ENCODE measurements at regions not wholly inside any gene's neighbourhood (a gene's known extent, or its start where the extent isn't known, plus 50 kb on each side); places are given as distances from the start of the nearest gene placed in this dataset.

DNA sequence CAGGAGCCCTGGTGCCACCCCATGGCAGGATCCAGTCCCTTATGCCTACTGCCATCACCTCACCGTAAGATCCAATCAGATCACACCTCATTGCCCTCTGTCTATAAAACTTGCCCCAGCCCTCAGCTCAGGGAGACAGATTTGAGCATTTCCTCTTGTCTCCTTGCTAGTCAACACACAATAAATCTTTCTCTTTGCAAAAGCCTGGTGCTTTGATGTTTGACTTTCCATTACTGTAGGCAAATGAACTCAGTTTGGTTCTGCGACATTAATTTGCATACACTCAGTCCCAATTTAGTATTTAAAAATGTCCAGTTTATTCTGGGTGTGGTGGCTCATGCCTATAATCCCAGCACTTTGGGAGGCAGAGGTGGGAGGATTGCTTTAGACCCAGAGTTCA, 188.4 kb downstream of the AEBP2 start:
- DNase-seq: no peak

DNA sequence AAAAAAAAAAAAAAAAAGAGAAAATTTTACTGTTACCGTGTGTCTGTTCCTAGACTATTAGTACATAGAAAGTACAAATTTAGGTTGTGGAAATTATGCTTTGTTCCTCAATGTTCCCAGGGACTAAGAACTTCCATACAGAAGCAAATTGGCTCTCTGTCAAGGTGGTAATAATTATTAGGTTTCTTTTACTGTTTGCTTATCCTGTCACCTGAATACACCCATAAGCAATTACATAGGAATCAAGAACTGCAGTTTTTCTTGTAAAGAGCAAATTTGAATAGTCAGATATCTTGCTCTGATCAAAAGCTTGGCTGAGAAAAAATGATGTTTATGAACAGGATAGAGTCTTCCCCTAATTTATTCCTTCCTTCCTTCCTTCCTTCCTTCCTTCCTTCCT, 191.2 kb downstream of the AEBP2 start:
- no peak for DNase-seq

DNA sequence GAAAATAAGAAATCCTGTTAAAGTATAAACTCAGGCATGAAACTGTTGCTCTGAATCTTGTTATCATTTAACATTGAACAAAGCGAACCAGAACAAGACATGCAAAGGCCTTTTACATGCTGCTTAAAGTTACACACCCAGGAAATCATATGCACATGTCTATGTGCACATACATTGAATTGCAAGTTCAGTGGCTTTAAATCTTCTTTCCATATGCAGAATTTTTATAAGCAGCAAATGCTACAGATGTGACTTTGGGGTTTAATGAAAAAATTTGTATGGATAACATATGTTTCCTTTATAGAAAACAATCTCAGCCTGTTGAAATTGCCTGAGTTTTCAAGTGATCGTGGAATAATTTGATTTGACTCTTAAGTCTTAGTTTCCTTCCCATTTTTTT, 193.9 kb downstream of the AEBP2 start:
- no peak for DNase-seq

DNA sequence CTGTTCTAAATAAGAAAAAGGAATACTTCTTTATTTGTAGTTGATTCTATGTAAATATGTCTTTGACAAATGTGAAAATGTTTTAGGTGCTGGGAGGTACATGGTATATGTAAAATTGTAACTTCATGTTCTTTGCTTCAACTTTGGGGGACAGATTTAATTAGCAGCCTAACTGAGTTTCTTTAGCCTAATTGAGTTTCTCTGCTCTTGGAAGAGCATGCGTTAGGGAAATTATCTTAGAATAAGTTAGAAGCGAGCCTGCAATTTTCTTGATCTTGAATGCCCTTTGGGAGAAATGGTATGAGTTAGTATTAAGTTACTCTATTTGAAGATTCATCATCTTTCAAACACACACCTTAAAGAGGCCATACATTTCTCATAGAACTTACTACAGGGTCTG, 194.3 kb downstream of the AEBP2 start:
- no peak for DNase-seq

DNA sequence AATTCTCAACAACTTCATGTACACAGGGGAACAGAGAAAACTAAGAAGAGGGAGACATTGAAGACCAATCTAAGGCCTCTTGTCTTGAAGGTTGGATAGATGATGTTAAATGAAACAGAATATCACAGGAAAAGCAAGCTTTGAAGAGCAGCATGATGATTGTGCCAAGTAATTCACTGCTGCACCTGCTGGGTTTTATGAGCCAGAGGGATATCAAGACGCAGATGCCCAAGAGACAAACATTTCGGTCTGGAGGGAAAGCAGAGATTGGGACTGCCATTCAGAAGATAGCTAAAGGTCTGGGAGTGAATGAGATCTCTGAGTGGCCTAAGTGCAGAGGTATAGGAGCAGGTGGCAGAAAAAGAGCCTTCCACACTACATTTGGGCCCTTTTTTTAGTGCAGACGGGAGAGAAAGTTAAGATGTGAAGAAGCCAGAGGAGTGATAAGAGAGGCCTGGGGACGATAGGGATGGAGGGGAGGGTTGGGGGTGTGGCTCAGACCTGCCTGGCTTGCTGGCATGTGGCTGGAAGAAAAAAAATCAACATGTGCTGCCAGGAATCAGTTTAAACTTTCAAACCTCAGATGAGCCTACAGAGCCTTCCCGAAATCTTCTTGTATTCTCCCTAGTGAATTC, 200.6 kb downstream of the AEBP2 start:
- no peak for DNase-seq

DNA sequence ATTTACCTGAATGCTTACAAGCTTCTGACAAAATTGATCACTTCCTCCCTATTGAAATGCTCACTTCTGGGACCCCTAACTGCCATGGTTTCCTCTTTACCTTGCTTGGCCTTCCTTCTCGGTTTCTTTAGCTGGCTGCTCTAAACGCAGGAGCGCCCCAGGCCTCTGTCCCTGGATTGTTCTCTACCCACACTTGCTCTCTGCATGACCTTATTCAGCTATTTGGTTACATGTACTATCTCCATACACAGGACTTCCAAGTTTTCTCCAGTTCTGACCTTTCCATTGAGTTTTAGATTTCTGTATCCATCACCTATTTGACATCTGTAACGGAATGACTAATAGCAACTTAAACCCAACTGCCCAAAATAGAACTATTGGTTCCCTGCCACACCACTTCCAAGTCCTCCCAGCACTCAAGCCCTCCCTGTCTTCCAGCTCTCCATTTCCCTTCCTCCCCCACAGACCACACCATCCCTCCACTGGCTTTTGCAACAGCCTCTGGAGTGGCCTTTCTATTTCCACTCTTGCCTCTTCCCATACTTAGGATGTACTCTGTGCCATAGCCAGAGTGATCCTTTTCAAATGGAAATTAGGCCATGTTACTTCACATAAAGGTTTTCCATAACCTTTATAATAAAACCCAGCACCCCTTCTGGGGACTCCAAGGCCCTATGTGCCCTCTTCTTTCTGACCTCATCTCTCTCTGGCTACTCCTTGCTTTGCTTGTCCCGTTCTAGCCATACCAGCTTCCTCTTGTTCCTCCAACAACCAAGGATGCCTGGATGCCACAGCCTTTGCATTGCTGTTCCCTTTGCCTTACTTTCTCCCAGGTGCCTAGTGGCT, 202.2 kb downstream of the AEBP2 start:
- DNase-seq: no peak

DNA sequence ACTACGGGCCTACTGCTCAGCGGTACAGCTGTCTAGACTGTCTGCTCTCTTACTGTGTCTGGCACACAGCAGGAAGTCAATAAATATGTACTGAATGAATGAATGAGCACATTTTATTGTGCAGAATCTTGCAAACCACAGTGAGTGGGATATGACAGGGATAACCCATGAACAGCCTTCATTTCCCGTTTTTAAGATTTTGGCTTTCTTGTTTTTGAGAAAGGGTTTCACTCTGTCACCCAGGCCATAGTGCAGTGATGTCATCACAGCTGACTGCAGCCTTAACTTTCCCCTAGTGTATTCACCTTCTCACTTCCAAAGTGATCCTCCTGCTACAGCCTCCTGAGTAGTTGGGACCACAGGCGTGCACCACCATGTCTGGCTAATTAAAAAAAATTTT, 203.1 kb downstream of the AEBP2 start:
- DNase-seq: no peak

DNA sequence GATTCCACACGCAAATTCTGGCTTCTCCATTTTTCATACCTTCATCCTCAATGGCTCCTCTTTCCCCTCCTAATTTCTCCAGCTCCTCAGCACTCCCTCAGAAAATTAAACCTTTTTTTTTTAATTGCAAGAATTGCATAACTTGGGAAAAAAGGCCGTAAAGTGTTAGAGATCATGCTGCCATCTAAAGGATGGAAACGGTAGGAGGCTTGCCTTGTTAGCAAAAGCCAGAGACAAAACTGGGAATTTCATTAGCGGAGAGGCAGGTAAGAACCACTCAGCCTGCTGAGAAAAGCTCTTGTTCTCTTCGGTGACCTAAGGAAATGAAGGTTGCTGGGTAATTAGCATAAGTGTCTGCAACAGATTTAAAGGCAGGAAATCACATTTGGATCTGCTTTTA, 204.3 kb downstream of the AEBP2 start:
- no peak for DNase-seq

DNA sequence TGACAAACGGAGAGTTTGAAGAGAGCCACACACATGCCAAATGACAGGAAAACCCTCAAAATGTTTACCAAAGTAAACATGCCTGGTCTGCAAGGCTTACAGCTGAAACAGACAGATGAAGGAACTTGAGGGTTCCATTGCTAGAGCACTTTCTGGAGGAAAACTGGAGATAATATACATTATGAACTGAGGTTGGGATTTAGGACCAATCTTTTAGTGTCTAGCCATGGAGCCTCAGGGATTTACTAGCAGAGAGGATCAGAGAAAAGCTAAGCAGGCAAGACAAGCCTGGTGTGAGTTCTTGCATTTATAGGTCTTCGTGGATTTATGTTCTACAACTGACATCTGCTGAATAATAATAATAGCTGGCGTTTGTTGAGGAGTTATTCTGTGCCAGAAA, 205.3 kb downstream of the AEBP2 start:
- DNase-seq: no peak

DNA sequence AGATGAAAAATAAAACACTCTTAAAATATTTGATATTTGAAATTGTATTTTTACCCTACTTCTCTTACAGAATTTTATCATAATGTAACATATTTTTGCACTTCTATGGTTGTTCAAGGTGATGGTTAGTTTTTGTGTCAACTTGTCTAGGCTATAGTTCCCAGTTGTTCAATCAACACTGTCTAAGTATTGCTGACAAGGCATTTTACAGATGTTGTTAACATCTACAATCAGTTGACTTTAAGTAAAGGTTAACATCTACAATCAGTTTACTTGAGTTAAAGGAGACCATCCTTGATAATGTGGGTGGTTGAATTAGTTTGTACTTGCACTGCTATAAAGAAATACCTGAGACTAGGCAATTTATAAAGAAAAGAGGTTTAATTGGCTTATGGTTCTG, 206.5 kb downstream of the AEBP2 start:
- DNase-seq: no peak

DNA sequence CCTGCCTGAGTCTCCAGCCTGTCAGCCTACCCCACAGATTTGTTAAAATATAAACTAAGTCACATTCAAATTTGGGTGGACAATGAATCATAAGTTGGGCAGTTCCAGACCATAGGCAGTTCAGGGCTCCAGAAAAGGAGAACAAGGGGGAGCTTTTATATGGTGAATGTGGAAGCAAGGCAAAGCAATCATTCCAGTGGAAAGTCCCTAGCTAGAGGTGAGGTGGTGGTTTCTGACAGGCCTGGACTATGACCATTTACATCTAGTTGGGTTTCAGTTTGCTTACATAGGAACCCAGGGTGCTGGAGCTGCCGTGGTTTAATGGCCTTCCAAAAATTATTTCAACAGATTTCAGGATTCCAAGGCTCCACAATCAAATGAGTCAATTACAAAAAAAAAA, 207.3 kb downstream of the AEBP2 start:
- DNase-seq: no peak

DNA sequence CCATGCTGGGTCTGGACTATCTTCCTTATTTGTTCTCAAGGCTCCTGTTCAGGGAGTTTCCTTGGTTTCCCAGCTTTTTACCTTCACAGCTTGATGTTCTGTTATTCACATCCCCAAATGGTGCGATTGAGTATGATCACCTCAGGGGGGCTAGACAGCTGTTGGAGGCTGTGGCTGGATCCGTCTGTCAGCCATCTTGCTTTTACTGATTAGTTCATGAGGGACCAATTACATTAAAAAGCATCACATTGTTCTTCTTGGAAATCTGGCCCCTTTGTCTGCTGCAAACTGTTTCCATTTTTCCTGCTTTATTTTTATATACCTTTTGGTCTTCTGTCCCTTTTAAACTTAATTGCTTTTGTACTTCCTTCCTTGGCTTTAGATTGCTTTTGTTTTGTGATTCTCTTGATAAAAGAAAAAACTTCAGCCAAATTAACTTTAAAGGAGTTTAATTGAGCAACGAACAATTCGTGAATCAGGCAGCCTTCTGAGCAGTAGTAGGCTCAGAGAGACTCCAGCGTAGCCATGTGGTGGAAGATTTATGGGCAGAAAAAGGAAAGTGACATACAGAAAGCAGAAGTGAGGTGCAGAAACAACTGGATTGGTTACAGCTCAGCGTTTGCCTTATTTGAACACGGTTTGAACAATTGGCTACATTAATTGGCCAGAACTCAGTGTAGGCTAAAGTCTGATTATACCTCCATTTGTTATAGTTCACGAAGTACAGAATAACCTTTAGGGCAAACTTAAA, 208.7 kb downstream of the AEBP2 start:
- no peak for DNase-seq

DNA sequence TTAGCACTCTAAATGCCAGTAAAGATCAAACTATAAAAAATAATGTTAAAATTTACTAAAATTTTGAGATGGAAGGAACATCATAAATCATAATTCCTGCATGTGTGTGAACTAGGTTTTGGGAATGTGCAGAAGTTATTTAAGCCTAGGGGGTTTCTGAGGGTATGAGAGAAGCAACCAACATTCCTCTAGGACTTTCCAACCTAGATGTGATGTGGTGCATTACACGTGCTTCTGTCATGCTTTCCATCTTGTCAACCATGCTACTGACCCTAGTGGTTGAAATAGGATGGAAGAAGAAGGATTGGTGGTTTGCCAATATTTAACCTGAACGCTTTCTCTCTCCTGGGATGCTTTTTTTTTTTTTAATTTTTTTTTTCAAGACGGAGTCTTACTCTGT, 209.3 kb downstream of the AEBP2 start:
- DNase-seq: no peak

DNA sequence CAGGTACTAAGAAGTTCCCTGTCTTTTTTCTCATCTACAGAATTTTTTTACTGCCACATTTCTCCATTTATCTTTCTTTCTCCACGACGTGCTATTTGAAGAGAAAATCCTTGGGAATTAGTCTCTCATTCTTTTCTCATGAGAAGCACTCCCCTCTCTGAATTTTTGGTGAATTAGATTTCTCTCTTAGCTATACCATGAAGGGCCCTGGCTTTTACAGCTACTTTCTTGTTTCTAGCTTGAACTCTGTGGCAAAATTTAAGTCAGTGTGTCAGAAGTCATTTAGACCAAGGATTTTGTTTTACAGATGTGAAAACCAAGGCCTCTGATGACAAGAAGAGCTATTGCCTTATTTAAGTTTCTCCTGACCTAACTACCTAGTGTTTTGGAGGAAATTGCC, 213.1 kb downstream of the AEBP2 start:
- DNase-seq: no peak

DNA sequence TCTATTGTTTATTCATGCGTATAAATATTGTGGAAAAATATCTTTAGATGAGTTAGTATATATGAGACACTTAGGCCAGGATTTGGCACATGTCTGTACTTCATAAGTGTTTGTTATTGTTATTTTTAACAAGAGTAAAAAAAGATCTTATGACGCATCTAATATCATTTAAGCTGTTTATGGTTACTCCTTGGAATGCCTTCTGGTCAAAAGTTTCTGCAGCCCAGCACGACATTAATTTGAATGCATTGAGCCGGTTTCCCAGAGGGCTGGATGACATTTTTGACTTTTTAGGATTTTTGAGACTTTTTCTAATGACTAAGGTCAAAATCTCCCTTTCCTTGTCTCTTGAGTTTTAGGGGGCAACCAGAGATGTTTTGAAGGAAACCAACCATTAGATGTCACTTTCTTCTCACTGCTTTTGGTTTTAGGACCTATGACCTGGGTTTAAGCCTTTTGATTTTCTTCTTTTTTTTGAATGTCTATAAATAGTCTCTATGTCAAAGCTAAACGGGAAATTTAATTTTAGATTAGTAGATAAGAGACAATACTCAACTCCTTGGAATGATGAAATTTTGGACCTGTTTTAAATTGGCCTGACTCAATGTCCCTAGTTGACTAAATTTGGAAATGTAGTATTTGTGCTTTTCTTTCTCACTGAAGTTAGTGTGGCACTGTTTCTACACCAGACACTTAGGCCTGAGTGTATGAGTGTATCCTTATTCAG, 215.5 kb downstream of the AEBP2 start:
- no peak for DNase-seq

DNA sequence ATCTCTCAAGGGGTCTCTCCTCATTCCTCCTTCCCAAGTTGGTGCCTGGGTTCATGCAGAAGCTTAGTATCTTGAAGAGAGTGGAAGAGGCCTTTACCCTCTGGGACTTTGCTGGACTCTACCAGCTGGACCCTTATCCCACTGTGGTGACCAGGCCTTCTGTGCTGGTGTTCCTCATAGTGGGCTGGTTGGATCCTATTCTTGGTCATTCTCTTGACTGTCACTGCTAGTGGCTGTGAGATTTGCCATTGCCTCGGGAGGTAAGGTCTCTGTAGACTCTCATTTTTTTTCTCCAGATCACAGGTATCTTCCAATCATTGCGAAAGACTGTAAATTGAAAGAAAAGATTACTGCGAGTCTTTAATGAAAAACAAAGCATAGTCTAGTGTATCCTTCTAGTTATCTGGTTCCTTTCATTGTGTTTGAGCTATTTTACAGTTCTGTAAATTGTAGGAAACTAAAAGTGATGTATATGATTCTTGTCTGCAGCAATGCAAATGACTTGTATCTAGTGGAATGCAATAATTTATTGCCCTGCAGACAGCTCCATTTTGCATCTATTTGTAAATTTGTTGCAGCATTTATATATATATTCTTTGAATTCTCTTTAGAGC, 217.9 kb downstream of the AEBP2 start:
- no peak for DNase-seq

DNA sequence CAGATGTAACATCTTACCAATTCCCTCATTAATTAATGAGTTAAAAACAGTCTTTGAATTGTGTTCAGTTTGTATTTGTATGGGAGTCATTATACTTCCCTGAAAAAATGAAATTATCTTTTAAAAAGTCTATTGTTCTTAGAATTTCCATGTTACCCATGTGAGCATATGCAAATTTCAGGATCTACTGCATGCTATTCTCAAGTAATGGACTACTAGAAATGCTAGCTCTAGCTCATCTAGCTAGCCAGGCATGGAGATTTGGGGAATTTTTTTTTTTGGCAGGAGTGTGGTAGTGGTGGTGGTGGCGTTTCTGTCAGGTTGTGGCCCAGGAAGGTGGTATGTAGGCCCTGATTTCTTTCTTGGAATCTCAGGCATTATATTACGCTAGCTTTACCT, 218.4 kb downstream of the AEBP2 start:
- DNase-seq: no peak

DNA sequence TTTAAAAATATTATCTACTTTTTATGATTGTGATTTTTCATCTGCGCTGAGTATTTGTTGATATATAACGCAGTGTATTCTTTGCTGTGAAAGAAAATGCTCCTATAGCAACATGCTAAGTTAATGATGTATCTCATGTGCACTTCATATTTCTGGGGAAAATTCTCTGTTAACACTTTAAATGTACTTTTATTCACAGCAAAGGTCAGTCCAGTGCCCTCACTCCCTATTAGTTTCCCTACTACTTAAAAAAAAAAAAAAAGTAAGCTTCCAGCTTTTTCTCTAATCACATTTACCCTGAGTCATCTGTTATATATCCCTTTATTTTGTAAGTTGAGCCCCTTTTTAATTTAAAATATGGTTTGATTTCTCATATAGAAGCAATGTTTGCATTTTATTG, 219.8 kb downstream of the AEBP2 start:
- DNase-seq: no peak

DNA sequence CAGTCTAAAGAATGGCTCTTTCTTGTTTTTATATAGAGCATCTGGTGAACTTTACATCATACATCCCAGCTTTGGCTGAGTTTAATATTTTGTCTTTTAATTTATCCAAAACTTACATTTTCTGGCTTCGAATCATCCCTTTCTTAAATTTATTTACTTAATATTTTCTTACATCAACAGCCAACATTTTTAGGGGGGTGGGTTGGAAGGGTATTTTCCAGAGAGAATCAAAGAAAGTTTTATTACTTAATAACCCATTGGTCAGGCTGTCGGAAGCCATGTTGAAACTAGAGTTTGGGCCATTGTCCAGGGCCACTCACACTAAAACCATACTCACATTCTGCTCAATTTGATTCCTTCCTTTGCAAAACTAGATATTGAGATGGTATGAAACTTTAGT, 220.2 kb downstream of the AEBP2 start:
- no peak for DNase-seq

DNA sequence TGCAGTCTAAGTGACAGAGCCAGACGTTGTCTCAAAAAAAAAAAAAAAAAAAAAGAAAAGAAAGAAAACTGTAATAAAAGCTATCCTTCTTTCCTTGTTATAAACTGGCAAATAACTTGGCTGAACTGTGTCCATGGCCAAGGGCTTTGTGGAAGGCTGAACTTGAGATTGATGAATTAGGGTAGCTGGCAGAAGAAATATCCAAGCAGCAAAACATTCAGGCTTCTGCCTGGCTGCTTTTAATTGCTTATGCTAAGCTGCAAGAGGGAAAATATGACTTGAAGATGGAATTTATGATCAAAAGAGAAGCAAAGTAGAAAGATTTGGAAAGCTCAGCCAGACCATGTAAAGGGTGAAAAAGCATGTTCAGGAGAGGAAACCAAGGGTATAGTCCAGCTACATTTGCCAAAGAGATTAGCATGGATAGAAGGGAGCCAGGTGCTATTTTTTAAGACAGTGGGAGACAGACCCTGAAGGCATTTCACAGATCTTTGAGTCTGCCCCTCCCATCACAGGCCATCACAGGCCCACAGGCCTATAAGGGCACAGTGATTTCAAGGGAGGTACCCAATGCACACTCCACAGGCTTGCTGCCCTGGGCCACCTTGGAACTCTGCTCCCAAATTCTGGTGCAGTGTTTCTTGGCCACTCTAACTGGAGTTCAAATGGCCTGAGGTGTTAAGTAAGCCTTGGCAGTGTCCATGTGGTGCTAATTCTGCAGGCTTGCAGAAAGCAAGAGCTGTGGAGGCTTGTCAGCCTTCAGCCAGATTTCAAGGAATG, 226.0 kb downstream of the AEBP2 start:
- no peak for DNase-seq

DNA sequence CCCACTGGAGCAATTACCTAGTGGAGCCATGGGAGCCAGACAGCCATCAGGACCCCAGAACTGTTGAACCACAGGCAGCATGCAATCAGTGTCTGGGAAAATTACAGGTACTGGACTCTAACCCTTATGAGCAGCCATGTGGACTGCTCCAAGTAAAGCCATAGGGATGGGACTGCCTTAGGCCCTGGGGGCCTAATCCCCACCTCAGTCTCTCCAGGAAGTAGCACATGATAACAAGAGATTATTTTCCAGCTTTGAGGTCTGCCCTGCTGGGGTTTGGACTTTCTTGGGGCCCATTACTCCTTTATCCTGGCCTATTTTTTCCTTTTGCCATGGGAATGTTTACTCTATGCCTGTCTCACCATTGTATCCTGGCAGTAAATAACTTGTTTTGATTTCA, 226.8 kb downstream of the AEBP2 start:
- DNase-seq: no peak

DNA sequence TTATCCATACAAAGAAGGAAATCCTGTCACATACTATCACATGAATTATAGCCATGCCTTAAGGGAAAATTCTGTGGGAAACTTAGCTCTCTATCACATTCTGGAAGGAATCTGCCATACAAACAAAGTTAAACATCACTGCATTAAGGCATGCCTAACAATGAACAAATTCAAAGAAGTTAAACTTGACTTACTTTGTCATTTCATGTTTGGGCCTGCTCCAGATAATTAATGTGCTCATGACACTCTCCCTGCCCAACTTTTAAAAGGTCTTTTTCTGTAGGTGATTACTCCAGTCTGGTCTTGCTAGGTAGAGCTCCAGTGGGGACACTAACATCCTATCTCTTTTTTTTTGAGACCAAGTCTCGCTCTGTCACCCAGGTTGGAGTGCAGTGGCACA, 230.5 kb downstream of the AEBP2 start:
- DNase-seq: no peak

All from NCI-H187 treated with DMSO at 0.1 percent for 48 hours (cell line).